Fibroblast of skin of left quadriceps (primary cell): ENCODE measurements at regions not wholly inside any gene's neighbourhood (a gene's known extent, or its start where the extent isn't known, plus 50 kb on each side); places are given as distances from the start of the nearest gene placed in this dataset.

ENCODE experiments used
- DNase-seq, 2 experiments: peaks; one replicate each; pipeline ENCODE4 v3.0.0-alpha.2; 2013; ENCODE audit warnings: low read depth in 2 of 2

DNA sequence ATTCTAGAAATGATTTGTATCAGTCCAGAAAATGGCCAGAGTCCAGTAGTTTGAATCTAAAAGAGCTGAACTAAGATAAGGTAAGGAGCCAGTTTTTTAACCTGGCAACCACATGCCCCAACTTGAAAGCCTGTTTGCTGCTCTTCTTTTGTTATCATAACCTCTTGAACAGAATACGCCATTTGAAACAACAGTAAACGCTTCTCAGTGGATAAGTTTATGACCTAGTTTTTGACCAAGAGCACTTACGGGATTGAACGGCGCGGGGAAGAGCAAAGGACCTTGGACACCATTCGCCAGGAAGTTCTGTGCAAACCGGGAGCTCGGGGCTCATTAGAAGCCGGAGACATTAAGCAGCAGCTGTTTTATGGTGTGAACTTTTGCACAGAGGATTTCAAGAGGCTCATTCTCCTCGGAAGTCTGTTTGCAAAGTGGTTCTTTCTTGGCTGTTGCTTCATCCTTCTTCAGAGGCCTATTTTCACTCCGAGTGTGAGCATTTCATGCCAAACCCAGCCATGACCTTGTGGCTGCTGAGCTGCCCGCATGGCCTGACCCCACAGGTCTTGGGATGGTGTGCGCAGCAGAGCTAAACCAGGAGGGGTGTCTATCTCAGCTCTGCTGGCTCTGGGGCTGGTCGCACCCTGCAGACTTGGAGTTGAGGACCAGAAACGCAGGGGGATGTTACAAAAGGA is 215.1 kb downstream of the SOX4 start:
- no peak for DNase-seq

DNA sequence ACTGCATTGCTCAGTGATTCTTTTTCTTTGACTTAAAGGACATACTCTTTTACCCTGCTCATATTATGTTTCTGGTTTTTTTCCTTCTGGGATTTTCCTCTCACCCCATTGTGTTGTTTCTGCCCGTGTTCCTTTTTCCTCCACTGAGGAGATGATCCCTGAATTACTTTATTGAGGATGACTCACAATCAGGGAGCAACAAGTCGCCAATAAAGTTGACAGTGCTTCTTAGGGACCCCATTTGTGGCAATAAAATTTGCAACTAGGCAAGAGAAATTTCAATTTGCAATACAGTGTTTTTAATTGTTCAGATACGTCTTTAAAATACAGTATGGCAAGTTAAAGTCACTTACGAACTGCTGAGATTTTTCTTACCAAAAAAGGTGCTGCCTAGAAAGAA is 217.9 kb downstream of the SOX4 start:
- no peak for DNase-seq

DNA sequence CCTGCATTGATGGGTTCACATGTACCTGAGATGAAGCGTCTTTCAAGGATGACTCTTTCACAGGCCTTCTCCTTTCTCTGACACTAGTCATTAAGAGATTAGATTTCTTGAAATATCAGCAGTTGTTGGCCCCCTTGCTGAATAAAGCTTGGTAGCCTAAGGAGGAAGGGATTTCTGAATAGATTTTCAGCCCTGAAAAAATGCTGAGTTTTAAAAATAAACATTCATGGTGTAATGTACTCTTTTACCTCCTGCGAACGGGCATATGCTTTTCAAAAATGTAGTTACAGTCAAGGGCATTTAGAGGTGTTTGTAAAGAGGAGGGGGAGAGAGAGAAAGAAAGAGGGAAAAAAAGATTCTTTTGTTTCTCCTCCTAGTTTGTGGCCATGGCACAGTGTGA is 222.7 kb downstream of the SOX4 start:
- no peak for DNase-seq

DNA sequence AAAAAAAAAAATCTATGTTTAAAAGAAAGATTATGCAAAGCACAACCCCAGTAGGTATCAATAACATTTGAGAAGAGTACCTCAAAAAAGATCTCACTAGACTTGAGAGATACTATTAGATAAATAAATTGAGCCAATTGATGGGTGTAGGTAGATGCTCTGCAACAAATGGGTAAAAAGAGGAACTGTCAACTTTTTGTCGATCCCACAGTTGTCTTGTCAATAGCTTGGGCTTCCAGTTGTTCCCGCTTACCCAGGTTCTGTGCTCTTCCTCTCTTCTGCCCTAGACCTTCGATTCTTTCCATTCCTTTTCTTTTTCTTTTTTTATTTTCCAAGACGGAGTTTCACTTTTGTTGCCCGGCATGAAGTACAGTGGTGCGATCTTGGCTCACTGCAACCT is 226.9 kb downstream of the SOX4 start:
- no peak for DNase-seq

DNA sequence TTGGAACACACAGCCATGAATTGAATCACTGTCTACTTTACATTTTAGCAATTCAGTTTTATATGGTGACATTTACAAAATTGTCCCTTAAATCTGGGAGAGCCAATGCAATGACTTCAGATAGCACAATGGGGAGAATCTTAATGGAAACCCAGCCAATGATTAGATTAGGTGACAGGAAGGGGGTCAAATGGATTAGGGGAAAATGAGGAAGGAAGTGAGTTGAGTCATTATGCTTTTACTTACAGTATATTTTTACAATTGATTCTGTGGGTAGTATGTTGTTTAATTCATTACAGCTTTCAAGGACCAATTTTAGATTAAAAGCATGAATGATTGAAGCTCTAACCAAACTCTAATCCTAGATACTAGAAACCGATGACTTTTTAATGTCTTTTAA is 229.8 kb downstream of the SOX4 start:
- no peak for DNase-seq

DNA sequence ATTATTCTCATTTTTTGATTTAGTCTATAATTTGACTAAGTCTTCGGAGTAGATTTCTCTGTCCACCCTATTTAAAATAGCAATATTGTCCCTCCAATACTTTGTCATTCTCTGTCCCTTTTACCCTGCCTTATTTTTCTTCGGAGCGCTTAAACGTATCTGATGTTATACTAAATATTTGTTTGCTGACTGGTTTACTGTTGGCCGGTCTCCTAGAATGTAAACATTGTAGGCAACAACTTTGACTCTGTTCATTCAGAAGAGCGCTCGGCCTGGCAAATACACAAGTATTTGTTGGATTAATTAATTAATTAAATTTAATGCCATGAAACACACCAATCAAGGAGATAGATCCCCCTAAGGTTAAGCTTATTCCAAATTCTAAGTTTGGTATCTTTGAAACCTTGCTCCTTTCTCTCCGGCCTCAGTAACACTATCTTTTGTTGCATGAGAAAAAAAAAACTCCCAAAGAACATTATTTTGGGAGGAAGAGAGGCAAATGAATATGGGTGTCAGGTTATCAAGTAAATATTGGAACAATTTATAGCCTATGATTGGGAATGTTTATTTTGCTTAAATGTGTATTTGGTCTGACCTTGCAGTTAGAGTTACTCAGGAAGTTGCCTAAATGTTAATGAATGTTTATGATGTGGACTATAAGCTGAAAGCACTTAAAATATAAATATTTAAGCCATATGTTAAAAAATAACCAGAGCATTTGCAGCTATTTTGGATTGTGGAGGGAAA is 231.1 kb downstream of the SOX4 start:
- DNase-seq = no peak

DNA sequence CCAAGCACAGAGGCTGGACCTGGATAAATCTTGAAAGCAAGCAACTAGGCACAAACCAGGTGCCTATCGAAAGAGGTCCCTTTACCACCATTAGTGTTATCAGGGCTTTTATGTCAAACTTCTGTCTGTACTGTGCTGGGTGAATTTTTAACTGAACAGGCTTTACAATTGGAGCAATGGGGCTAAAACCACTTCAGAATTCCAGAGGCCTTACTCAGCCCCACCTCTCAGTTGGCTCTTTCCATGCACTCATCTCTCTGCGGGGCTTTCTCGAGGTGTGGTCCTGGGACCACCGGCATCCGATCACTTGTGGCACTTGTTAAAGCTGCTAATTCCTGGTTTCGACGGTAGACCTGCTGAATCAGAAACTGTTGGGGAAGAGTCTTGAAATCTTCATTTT is 232.5 kb downstream of the SOX4 start:
- DNase-seq = no peak

DNA sequence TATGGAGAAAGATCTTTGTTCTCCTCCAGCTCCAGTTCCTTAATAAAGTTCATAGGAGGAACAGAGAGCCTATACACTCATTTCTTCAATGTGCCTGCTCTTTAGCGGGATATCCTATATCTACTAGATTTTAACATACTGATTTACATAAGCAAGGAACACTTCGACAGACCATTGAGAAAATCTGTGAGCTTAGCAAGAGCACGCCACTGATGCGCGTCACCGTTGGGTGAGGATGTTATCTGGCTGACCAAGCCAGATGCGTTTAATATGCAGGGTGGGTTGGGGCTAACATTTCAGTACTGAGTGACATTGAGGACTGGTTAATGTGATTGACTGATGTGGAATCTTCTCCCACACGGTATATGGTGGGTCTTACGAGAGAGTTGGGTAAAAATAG is 233.4 kb downstream of the SOX4 start:
- no peak for DNase-seq

DNA sequence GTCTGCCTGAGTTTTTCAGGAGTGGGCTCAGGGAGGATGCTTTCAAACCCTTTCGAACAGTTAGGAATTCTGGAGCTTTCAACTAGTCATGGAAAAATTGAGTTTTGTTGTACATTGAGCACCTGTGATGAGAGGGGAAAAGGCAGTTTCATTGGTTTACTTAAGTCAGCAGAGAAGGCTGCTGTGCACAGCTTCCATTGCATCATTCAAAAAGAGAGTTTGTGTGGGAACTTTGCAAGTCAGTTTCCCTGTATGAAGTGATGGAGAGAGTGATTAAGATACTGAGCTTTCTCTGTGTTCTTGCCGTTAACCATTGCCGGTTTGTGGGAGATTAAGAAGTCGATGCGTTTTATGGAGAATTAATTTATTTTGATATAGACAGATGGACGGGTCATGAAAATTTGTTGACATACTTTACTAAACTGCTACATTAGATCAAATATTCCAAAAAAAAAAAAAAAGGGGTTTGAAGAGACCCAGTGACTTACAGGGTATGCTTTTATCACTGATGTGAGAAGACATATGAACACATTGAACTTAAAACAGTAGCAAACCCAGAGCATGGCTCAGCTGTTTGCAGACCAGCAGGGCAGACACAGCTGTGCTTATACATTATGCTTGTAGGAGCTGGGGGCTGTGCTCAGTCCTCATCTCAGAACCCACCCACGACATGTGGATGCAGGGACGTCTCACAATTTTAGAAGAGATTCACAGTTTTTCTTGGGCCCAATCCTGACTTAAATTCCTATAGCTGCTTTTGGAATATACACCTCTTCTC is 234.1 kb downstream of the SOX4 start:
- DNase-seq = no peak

DNA sequence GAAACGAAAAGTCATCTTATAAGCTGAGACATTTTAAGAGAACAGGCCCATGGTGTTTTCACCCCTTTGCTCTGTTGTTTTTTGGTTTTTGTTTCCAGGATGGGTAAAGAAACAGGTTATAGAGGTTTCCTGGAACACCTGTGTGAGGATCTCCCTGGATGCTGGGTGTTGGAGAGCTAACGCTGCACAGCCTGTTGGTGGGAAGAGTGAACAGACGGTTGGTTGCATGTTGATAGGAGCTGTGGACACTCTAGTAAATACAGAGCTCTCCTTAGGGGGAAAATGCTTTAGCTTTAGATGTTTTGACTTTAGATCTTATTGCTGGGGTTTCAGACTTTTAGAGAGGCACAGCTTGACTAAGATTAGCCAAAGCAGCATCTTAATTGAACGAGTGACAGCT is 235.2 kb downstream of the SOX4 start:
- no peak for DNase-seq

DNA sequence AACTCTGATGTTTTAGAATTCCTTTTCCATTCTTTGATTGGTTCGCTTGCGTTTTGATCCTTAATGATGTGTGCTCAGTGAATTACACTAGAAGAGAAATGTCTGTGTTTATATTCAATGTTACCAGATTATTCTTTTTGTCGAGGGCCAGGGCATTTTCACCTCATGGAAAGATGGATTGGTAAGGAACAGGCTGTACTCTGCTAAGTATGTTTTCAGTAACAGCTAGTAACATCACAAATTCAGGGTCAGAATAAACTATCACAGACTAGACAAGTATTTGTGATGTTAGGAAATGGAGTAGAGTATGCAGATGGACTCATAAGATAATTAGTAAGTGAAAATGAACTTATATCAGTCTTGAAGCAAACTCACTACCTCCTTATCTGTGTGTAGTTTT is 235.6 kb downstream of the SOX4 start:
- no peak for DNase-seq

DNA sequence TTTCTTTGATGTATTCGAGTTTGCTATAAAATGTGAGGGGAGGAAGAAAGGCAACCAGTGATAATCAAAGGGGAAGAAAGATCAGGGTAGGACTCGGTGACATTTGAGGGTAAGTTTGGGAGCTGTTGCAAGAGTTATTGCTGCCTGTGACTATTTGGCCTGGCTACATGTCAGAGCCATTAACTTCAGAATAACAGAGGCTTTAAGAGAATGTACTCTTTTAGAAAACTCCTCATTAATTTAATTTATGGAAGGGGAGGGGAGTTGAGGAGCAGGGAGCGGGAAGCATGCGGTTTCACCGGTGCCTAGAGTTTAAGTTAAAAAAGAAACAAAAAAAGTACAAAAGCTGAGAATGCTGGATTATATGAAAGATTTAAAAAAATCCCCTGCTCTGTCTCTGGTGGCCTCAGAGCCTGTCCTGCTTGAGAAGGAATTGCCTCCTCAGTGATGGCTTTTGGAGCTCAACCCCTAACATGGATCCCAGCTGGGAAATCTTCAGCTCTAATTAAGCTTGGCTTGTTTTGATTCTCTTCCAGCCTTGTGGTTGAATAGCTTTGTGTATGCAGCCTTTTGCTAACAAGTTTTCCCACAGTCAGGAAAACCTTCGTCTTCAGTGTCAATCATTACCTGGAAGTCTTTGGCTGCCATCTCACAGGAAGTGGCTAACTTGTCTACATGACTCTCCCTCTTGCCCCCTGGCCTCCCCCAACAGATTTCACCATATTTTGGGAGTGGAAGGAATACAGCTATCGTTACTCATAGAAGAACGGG is 238.2 kb downstream of the SOX4 start:
- DNase-seq = peak; percentile 69 to 72

DNA sequence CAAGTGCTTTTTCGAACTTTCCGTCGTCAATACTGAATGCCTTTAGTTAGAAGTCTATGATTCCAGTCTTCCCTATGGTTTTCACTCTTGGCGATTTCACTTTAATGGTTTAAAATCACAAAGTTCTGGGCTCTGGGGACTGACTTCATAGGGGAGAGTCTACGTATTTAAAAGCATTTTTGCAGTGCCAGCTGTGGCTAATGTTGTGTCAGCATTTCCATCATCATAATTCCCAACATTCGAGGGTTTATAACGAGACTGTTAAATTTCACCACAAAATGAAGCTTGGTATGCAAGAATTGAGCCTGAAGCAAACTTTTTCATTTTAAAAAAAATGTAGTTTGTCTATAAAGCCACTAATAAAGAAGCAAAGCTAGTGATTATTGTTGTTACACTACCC is 242.7 kb downstream of the SOX4 start:
- peak in 1 of 2 experiments; percentile 26 for DNase-seq

DNA sequence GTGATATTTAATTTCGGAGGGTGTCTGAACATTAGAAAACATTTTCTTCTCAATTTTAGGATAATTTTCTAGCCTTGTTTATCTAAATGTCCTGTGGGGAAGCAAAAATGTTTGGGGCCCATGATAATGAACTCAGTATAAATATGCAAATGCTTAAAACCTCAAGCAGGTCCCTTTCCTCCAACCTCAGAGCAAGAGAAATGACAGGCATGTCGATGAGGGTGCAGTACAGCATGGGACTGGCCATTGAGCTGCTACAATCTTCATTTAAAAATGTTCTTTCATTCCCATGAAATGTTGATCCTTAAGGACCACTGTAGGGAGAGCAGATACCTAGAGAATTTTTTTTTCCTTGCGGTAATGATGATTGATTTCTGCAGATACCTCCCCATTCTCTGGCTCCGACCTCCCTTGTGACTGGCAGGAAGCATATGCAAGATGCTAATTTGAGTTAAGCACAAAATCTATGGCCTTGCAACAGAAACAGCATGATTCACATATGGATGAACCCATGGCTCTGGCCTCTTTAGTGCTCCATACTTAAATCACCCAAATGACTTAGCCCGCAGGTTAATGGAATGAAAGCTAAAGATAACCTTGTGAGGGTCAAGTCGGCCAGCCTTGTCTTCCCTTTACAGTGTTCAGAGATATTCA is 243.3 kb downstream of the SOX4 start:
- DNase-seq = no peak

DNA sequence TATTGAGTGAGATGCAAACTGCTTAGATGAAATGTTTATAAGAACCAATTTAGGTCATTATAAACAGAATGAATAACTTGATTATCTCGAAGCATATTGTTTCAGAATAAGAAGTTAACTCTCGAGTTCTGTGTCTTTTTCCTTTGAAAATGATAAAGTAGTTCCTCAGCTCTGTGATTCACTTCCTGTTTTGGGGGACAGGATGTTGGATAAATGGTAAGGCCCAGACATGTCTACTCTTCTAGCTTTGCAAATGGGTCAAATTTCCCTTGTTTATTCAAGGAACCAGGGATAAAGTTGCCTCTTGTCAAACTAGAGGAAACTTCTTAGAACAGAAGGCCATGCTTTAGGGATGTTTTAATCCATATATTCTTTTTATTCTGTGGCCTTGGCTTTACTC is 246.9 kb downstream of the SOX4 start:
- DNase-seq = no peak

DNA sequence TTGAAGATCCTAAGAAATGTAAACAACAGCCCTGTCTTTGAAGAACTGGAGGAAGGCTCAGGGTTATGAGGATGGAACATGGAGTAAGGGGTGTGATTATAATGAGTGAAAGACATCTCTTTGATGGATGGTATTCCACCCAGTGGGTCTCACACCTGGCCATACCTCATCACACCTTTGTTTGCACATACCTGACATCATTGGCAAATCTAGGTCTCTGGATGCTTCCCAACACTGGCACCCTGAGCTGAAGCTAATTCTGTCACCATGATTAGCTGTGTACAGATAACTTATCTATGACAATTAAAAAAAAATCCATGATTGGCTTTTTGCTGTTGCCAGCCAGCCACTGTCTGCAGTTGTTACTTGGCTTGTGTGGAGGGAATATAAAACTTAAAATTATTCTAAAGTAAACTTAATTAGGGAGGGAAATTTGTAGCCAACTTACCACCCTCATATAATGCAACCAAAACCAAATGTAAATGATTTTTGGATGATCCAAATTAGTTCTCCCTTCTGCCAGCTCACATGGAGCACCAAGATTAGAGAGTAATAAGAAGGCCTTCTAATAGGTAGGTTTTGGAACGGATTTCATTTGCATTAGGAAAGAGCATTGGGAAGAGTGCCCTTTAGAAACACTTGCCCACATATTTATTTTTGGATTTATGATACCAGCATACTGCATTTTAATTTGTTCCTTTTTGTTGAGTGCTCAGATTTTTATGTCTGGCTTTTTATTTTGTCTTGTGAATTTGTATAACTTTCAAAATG is 249.5 kb downstream of the SOX4 start:
- no peak for DNase-seq

DNA sequence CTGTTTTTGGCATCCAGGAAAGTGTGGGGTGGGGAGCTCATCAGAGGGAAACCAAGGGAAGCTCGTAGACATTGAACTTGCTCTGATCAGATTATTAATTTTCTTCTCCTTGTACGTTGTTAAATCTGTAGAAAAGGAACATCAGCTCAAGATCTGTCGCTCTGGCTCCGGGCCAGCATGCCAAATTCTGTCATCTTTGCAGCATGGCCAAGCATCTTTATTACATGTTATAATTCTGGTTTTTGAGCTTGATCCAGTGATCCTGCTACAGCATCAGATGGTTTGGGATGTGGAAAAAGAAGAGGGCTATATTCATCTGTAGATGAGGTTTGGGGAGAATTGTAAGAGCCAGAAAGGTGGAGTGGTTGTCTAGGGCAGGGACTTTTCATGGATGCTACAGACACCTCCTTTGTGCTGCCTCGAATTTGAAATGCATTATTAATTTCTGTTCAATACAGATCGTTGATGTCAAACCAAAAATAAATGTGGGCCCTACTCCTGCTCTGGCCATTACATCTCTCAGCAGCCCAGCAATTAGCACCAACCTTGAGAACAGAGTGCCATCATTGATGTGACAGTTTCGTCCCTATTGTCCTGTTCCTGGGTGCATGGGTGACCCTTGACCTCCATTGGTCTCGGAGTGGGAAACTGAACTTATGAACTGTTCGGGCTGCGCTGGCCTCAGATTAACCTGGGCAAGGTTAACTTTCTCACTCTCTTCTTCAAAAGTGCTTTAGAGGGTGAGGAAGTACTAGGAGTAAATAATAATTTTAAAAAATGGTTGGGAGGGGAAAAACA is 250.8 kb downstream of the SOX4 start:
- no peak for DNase-seq

DNA sequence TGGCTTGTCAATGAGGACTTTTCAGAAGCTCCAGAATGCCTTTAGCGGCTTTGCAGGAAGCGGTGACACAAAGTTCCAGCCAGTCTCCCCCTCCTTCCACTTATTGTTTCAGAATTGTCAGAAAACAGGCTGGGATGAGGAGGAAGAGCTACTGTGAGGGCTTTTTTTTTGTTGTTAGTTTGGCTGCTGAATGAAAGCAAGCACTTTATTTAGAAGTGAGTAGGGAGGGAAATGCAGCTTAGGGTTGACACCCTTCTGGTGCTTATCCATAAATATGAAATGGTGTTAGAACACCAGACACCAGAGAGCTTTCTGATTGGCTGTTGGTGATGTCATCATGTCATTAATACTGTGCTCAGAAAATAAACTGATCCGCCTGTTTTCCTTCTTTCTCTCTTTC is 251.5 kb downstream of the SOX4 start:
- no peak for DNase-seq

DNA sequence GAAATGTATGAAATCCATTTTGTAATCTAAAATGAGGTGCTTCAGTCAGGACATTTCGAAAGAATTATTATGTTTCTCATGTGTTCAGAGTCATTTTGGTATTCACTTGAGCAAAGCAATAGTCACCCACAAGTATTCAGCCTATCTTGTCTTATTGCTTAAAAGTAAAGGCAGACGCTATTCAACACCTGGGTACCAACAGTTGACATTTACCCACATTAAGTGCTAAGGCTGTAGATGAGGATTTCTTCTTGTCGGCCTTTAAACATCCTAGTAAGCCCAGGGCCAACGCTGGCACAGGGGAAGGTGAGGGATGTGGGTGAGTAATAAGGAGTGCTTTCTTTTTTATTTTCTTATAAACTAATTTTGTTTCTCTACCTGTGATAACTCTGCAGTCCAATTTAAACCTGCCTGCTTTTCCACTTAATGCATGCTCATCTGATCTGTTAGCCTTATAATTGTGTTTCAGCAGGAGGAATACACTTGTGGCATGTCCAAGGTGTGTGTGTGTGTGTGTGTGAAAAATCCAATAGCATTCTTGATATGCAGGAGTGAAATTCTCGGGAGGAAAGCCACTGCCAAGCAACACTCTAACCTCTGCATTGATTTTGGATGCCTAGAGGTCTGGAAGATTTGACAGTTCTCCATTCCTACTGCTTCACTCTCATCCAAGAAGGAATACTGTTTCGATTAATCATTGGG is 252.0 kb downstream of the SOX4 start:
- DNase-seq = no peak
